GM10266 (cell line): ENCODE measurements at regions not wholly inside any gene's neighbourhood (a gene's known extent, or its start where the extent isn't known, plus 50 kb on each side); places are given as distances from the start of the nearest gene placed in this dataset.

Experiments
- DNase-seq: peaks from one replicate; pipeline ENCODE4 v3.0.0; 2012; ENCODE audit errors: extremely low spot score
- TF ChIP-seq, protein P1 (sequence below): IDR thresholded peaks from 2 replicates; pipeline ENCODE4 v1.5.1; 2012; ENCODE audit warnings: mild to moderate bottlenecking, low read depth; ENCODE audit not compliant: control insufficient read depth, insufficient read depth; ENCODE audit errors: missing control alignments

DNA sequence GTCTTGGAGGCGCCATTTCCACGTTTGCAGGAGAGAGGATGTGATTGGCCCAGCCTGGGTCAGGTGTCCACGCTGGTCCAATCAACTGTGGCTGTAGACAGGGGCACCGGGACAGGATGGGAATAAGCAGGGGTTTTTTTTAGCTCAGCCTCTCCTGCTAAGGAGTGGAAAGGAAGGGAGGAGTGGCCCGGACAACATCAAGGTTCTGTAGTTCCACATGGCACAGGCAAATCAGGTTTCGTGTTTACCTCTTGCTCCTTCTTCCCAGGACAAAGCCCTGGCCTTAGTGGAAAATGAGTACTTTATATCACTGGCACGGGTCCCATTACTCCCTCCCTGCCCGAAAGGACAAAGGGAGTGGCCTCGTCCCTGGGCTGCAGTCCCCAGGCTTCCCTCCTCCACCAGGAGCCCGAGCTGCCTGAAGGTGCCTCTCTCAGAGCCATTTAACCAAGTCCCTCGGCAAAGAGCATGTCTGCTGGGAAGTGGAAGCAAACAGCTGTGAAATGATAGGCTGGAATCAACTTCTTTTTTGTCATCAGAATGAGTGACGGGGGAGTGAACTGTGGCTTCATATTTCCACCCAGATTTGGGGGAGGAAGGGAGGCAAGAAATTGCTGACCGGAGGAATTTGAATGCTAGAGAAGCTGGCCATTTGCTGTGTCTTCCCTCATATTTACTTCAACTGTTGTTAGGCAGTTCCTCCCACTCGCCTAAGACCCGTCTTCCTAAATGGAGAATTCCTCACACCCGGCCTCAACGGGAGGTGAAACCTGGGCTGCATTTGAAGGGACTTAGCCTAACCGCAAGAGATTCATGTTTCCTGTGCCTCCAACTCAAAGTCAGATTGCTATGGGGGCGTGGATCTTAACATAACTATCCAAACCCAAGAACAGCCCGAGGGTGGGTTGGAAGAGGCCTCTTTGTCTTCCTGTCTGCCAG, 84.9 kb upstream of the SLC44A3 start:
- TF ChIP-seq, protein P1, sequence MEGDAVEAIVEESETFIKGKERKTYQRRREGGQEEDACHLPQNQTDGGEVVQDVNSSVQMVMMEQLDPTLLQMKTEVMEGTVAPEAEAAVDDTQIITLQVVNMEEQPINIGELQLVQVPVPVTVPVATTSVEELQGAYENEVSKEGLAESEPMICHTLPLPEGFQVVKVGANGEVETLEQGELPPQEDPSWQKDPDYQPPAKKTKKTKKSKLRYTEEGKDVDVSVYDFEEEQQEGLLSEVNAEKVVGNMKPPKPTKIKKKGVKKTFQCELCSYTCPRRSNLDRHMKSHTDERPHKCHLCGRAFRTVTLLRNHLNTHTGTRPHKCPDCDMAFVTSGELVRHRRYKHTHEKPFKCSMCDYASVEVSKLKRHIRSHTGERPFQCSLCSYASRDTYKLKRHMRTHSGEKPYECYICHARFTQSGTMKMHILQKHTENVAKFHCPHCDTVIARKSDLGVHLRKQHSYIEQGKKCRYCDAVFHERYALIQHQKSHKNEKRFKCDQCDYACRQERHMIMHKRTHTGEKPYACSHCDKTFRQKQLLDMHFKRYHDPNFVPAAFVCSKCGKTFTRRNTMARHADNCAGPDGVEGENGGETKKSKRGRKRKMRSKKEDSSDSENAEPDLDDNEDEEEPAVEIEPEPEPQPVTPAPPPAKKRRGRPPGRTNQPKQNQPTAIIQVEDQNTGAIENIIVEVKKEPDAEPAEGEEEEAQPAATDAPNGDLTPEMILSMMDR = no peak
- no peak for DNase-seq

DNA sequence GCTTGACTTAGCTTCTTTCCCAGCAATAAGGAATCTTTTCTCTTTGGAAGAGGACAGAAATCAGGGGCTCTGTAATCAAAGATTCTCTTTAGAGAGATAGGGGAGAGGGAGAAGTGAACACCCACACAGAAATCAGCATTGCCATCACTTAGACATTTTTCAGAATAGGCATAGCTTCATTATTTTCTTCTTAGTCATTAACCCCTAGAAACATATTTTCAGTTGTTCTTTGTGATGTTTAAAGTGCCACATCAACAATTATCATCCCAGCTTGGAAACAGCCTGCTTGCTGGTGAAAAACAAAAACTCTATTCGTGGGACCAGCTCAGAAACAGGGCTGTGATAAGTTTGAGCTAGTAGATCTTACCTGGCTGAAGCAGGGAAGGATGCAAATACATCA, 88.3 kb upstream of the SLC44A3 start:
- TF ChIP-seq, protein P1 = no peak
- no peak for DNase-seq

DNA sequence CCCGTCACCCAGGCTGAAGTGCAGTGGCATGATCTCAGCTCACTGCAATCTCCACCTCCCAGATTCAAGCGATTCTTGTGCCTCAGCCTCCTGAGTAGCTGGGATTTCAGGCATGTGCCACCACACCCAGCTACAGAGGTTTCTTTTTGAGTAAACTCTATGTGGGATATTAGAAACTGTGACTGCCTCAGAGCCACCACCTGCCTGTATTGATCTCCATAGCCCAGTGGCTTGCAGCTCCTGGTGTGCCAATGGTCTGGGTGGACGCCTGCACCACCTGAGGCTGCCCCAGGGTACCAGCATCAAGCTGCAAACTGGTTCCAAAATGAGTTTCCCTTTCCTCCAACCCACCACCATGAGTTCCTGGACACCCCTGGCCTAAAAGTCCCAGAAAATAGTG, 89.7 kb upstream of the SLC44A3 start:
- TF ChIP-seq, protein P1 = no peak
- no peak for DNase-seq

DNA sequence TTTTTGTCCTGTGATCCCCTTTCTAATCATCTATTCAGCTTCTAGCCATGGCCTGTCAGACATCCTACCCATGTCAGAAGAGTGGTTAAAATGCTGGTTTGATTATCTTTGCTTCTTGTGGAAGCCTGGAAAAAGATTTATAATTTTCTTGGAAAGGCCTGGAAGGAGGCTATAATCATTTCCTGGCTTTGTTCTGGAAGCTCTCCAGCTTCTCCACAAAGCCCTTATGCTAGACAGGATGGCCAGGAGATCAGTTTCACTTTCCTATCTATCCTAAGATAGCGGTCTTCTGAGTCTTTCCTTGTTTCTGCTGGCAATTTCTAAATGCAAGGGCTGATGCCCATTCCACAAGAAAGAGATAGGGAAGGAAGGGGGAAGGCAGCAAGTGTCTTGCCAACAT, 90.9 kb upstream of the SLC44A3 start:
- TF ChIP-seq, protein P1 = no peak
- DNase-seq = no peak

DNA sequence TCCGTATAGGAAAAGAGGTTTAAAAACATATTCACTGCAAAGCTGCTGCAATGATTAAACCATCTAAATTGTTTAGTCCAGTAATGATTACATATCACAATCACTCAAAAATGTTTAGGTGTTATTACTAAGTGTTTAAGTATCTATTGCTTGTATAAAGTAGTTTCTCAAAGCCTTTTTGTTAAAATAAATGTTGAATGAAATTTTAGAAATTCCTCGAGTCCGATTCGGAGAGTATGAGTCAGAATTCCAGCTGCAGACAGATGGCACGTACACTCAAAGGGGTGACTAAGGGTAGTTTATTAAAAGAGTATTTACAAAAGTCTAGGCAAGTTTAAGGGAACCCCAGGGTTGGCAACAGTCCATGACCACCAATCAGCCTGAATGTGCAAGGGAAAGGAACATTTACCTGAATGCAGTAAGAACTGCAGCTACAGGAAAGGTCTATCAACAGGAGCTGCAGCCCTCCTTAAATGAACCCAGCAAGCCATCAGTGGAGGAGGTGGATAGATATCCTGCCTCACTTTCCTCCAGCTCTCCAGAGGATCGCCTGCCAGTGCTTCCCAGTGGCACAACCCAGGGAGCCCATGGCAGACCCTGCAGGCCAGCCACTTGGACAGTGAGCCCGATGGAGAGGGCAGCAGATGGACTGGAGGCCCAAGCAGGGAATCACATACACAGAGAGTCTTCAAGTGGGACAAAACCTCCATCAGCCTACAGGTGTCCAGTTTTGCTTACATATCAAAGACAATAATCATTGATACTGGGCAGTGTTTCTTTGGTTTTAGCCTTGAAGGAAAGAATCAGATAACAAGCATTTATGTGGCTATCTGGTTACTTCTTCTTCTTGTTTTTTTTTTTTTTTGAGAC, 92.1 kb upstream of the SLC44A3 start:
- TF ChIP-seq, protein P1 = no peak
- no peak for DNase-seq

DNA sequence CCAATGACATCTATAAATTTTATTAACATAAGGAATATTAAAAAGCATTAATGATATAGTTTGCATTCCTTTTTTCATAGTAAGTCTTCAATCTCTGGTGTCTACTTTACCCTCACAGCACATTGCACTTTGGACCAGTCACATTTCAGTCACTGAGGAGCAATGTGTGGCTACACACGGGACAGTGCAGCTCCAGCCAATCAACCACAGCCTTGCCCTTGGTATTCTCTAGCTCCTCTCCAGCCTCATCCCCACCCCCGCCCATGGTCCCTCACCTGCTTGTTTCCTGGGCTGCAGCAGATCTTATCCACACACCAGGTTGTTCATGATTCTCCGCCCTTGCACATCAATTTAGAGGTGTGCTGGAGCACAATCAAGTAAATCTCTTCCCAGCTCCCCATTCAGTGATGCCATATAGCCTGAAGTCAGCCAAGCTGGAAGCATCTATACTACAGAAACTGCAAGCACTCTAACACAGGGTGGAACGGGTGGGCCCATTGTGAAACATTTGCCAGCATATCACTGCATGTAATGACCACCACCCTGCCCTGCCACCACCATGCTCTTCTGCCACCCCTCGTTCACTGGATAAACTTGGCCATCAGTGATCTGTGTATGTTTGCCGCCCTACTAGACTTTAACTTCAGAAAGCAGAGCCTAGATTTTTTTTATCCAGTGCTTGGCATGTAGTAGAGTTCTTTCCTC, 93.0 kb upstream of the SLC44A3 start:
- TF ChIP-seq, protein P1 = no peak

More for the DNA sequence above, 93.0 kb upstream of the SLC44A3 start:
- DNase-seq = no peak
